H1 (cell line): ENCODE measurements at regions not wholly inside any gene's neighbourhood (a gene's known extent, or its start where the extent isn't known, plus 50 kb on each side); places are given as distances from the start of the nearest gene placed in this dataset.

Experiments
- CTCF ChIA-PET: fragments of 300-600 bp; sonication (Branson Sonifier 250); formaldehyde crosslinking; loops from one replicate; lab custom pipeline; 2021; ENCODE audit not compliant: partially characterized antibody; lab: Charles Lee
- POLR2A ChIA-PET: fragments of 300-600 bp; sonication (Branson Sonifier 250); formaldehyde crosslinking; loops from one replicate; lab custom pipeline; 2021; ENCODE audit warnings: inconsistent platforms; ENCODE audit not compliant: partially characterized antibody; lab: Charles Lee
- DNase-seq, 2 experiments: peaks; one replicate each; pipeline versions ENCODE4 v3.0.0 to v3.0.0-alpha.2; 2010 to 2022; ENCODE audit warnings: low spot score in 2 of 2, low read depth in 1 of 2, mixed read lengths in 1 of 2
- FAIRE-seq: peaks from 2 replicates; lab custom pipeline; 2011; peaks lifted over from hg19 to GRCh38; lab: Jason Lieb, UNC
- H2AFZ ChIP-seq: 2 replicates; pipeline ENCODE4 v1.8.1; 2012; ENCODE audit warnings: low read length, inconsistent platforms
- H2AK5ac ChIP-seq: 2 replicates; pipeline ENCODE4 v1.6.1; 2013; ENCODE audit warnings: low read depth, low read length
- H2BK120ac ChIP-seq: replicated peaks from 2 replicates; pipeline ENCODE3; 2013; ENCODE audit warnings: low read depth, low read length, inconsistent platforms
- H2BK12ac ChIP-seq: 2 replicates; pipeline ENCODE4 v1.6.1; 2013; ENCODE audit warnings: low read depth, low read length
- H2BK15ac ChIP-seq: 2 replicates; pipeline ENCODE4 v1.6.1; 2013; ENCODE audit warnings: low read length
- H2BK20ac ChIP-seq: 2 replicates; pipeline ENCODE4 v1.6.1; 2013; ENCODE audit warnings: low read length
- H2BK5ac ChIP-seq: 2 replicates; pipeline ENCODE4 v1.6.1; 2013; ENCODE audit warnings: low read depth, low read length
- H3K14ac ChIP-seq: 2 replicates; pipeline ENCODE4 v1.6.1; 2013; ENCODE audit warnings: inconsistent platforms; ENCODE audit not compliant: insufficient read length
- H3K18ac ChIP-seq: 2 replicates; pipeline ENCODE4 v1.6.1; 2013; ENCODE audit warnings: low read length; ENCODE audit errors: extremely low read depth
- H3K23ac ChIP-seq: 2 replicates; pipeline ENCODE4 v1.6.1; 2013; ENCODE audit warnings: inconsistent platforms; ENCODE audit not compliant: insufficient read length
- H3K23me2 ChIP-seq: 2 replicates; pipeline ENCODE4 v1.6.1; 2013; ENCODE audit warnings: low read depth, low read length
- H3K27ac ChIP-seq: 2 replicates; pipeline ENCODE4 v1.6.1; 2011; ENCODE audit warnings: low read depth, low read length, inconsistent platforms
- H3K27me3 ChIP-seq, 4 experiments: replicated peaks in 1 of 4; 1 replicate in 1 of 4; 2 replicates in 3 of 4; pipeline versions ENCODE4 v1.6.1 to v1.8.1; 2011 to 2013; ENCODE audit warnings: low read length in 3 of 4, mild to moderate bottlenecking in 3 of 4, inconsistent platforms in 2 of 4, mixed read lengths in 2 of 4, moderate library complexity in 1 of 4; ENCODE audit not compliant: control insufficient read depth in 3 of 4, insufficient read depth in 3 of 4; ENCODE audit errors: extremely low read depth in 1 of 4
- H3K36me3 ChIP-seq, 4 experiments: 2 replicates each; pipeline versions ENCODE4 v1.6.1 to v1.8.1; 2011 to 2013; ENCODE audit warnings: mild to moderate bottlenecking in 4 of 4, low read length in 3 of 4, moderate library complexity in 2 of 4, control low read depth in 1 of 4, inconsistent platforms in 1 of 4; ENCODE audit not compliant: insufficient read depth in 4 of 4, control insufficient read depth in 2 of 4
- H3K4ac ChIP-seq: replicated peaks from 2 replicates; pipeline ENCODE3; 2013; ENCODE audit warnings: low read length, low read depth, mixed read lengths, inconsistent platforms; ENCODE audit not compliant: insufficient read length
- H3K4me1 ChIP-seq, 4 experiments: replicated peaks in 1 of 4; 1 replicate in 1 of 4; 2 replicates in 3 of 4; pipeline versions ENCODE4 v1.6.1 to v1.8.1; 2011 to 2013; ENCODE audit warnings: low read length in 3 of 4, inconsistent platforms in 2 of 4, mixed read lengths in 1 of 4; ENCODE audit not compliant: insufficient read depth in 4 of 4, control insufficient read depth in 3 of 4
- H3K4me2 ChIP-seq, 2 experiments: 2 replicates each; pipeline versions ENCODE4 v1.6.1 to v1.8.1; 2011 to 2013; ENCODE audit warnings: low read depth in 2 of 2, low read length in 2 of 2, control low read depth in 1 of 2, inconsistent platforms in 1 of 2, mild to moderate bottlenecking in 1 of 2; ENCODE audit not compliant: insufficient read depth in 1 of 2
- H3K4me3 ChIP-seq, 4 experiments: fragments of 200-600, 300-600 bp in 1 of 4; sonication (generic), shearing (Covaris generic), sonication (Bioruptor Twin) in 1 of 4; 2 replicates each; pipeline versions ENCODE4 v1.5.1 to v1.8.1; 2011 to 2016; ENCODE audit warnings: low read length in 4 of 4, low read depth in 3 of 4, control low read depth in 2 of 4, inconsistent platforms in 2 of 4, mild to moderate bottlenecking in 2 of 4, mixed read lengths in 1 of 4, moderate library complexity in 1 of 4; ENCODE audit not compliant: insufficient read depth in 2 of 4; ENCODE audit errors: extremely low read depth in 1 of 4
- H3K56ac ChIP-seq: replicated peaks from 2 replicates; pipeline ENCODE3; 2013; ENCODE audit warnings: low read depth, mild to moderate bottlenecking, mixed read lengths, low read length, inconsistent platforms; ENCODE audit not compliant: insufficient read length
- H3K79me1 ChIP-seq: 2 replicates; pipeline ENCODE4 v1.6.1; 2013; ENCODE audit warnings: low read depth, low read length, control low read depth
- H3K79me2 ChIP-seq, 2 experiments: 2 replicates each; pipeline versions ENCODE4 v1.6.1 to v1.8.1; 2012 to 2013; ENCODE audit warnings: low read length in 2 of 2, mild to moderate bottlenecking in 2 of 2, inconsistent platforms in 1 of 2; ENCODE audit not compliant: insufficient read depth in 2 of 2, control insufficient read depth in 1 of 2
- H3K9ac ChIP-seq, 4 experiments: replicated peaks in 1 of 4; 1 replicate in 1 of 4; 2 replicates in 3 of 4; pipeline versions ENCODE4 v1.6.1 to v1.8.1; 2011 to 2013; ENCODE audit warnings: low read depth in 3 of 4, low read length in 3 of 4, control low read depth in 2 of 4, mild to moderate bottlenecking in 2 of 4, moderate library complexity in 2 of 4, inconsistent platforms in 1 of 4; ENCODE audit errors: extremely low read depth in 1 of 4
- H3K9me3 ChIP-seq, 2 experiments: 2 replicates each; pipeline versions ENCODE4 v1.6.1 to v1.8.1; 2012 to 2013; ENCODE audit warnings: mild to moderate bottlenecking in 2 of 2, moderate library complexity in 2 of 2, control low read depth in 1 of 2, inconsistent platforms in 1 of 2, low read depth in 1 of 2, low read length in 1 of 2, mixed read lengths in 1 of 2; ENCODE audit not compliant: insufficient read depth in 2 of 2
- H4K20me1 ChIP-seq, 2 experiments: replicated peaks in 1 of 2; 2 replicates each; pipeline versions ENCODE3 to v1.8.1; 2011 to 2013; ENCODE audit warnings: inconsistent platforms in 2 of 2, low read length in 2 of 2, mild to moderate bottlenecking in 1 of 2; ENCODE audit not compliant: insufficient read depth in 2 of 2, control insufficient read depth in 1 of 2
- H4K5ac ChIP-seq: 2 replicates; pipeline ENCODE4 v1.6.1; 2013; ENCODE audit warnings: low read length, low read depth, mixed read lengths, inconsistent platforms; ENCODE audit not compliant: insufficient read length
- H4K8ac ChIP-seq: 2 replicates; pipeline ENCODE4 v1.8.0; 2013; ENCODE audit warnings: mild to moderate bottlenecking, moderate library complexity, low read length, inconsistent platforms; ENCODE audit not compliant: insufficient read depth; ENCODE audit errors: extremely low read depth
- H4K91ac ChIP-seq: replicated peaks from 2 replicates; pipeline ENCODE3; 2013; ENCODE audit warnings: low read length, mixed read lengths, inconsistent platforms; ENCODE audit not compliant: insufficient read length
- BRCA1 ChIP-seq: IDR thresholded peaks from 2 replicates; pipeline ENCODE4 v1.6.1; 2012; ENCODE audit warnings: low read depth, low read length, improper control_type of control experiment
- CBX8 ChIP-seq: fragments of 300-800, 300-1000 bp; sonication (generic); IDR thresholded peaks from 2 replicates; pipeline ENCODE4 v1.7.1; 2016; ENCODE audit warnings: low read depth, low read length, borderline replicate concordance
- CHD2 ChIP-seq: IDR thresholded peaks from 2 replicates; pipeline ENCODE4 v1.6.1; 2012; ENCODE audit warnings: low read length, improper control_type of control experiment
- EP300 ChIP-seq, 2 experiments: IDR thresholded peaks; 1 replicate in 1 of 2; 2 replicates in 1 of 2; pipeline ENCODE4 v1.6.1; 2011 to 2012; ENCODE audit warnings: low read depth in 2 of 2, low read length in 2 of 2, mild to moderate bottlenecking in 2 of 2, borderline replicate concordance in 1 of 2, inconsistent platforms in 1 of 2, moderate library complexity in 1 of 2
- MAFK ChIP-seq: IDR thresholded peaks from 2 replicates; pipeline ENCODE4 v1.6.1; 2012; ENCODE audit warnings: low read depth, mild to moderate bottlenecking, improper control_type of control experiment, low read length
- NRF1 ChIP-seq: IDR thresholded peaks from 2 replicates; pipeline ENCODE4 v1.6.1; 2011; ENCODE audit warnings: mild to moderate bottlenecking, low read depth, low read length, improper control_type of control experiment
- PHF8 ChIP-seq: fragments of 200-600 bp; sonication (generic); conservative IDR thresholded peaks from 2 replicates; pipeline ENCODE4 v1.7.1; 2012; ENCODE audit warnings: low read depth, mild to moderate bottlenecking, inconsistent platforms, low read length, moderate library complexity
- SAP30 ChIP-seq: fragments of 300-600 bp; sonication (generic); IDR thresholded peaks from 2 replicates; pipeline ENCODE4 v1.7.1; 2012; ENCODE audit warnings: low read length, moderate library complexity, mild to moderate bottlenecking, inconsistent platforms; ENCODE audit not compliant: insufficient read depth, insufficient replicate concordance
- WGBS, 2 experiments: shearing (Covaris generic) in 1 of 2; methylation state at CpG; one replicate each; pipeline versions ENCODE4 v1.1.6 to v1.1.7; 2013 to 2015; ENCODE audit warnings: low lambda C conversion rate in 2 of 2, mixed read lengths in 2 of 2, inconsistent platforms in 1 of 2, low coverage in 1 of 2, missing lambda C conversion rate in 1 of 2; ENCODE audit not compliant: insufficient replicate concordance in 2 of 2, insufficient coverage in 1 of 2, insufficient read length in 1 of 2; ENCODE audit errors: extremely low coverage in 1 of 2, missing lambda C conversion rate in 1 of 2; 5-methylcytosine and 5-hydroxymethylcytosine counted together
- TF ChIP-seq, protein P1 (sequence below): IDR thresholded peaks from 2 replicates; pipeline ENCODE4 v1.6.1; 2012; ENCODE audit warnings: inconsistent platforms

DNA sequence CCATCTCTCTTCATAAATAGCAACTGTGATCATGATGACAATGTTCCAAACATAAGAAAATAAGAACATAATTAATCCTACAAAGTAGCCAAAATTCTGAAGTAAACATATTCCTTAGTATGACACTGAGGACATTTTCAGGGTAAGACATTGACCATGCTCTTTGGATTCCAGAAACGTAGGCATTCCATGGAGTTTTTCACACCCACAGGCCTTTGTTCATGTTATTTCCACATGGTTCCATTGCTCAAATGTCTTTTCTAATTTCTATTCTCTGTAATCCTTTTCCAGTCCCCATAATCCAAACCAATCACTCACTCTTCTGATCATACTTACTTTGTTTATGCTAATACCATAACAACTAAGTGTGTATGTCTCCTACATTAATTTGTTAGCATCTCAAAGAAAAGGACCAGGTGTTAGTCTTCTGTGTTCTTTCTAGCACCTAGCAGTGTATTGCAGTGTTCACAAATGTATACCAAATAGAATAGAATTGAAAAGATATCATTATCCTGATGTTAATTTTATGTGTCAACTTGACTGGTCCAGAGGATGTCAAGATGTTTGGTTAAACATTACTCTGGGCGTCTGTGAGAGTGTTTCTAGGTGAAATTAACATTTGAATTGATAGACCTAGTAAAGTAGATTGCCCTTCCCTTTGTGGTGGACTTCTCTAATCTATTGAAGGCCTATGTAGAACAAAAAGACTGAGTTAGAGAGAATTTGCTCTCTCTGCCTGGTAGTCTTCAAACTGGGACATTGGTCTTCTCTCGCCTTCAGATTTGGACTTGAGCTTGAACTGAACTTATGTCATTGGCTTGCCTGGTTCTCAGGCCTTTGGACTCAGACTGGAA lies 516.6 kb downstream of the PTPRC start:
- Histone ChIP-seq H2BK12ac (no peak overlapping the region), H3K23ac (no peak overlapping the region), H2BK5ac (no peak overlapping the region), H2AFZ (no peak overlapping the region), H2BK120ac (no peak overlapping the region), H3K14ac (no peak overlapping the region), H4K91ac (no peak overlapping the region), H3K27ac (no peak overlapping the region), H3K56ac (no peak overlapping the region), H4K5ac (no peak overlapping the region), H3K9me3 (no peaks in the 10 kb centered on the region), H4K8ac (no peak overlapping the region), H3K27me3 (no peaks in the 10 kb centered on the region), H3K4me2 (no peak overlapping the region), H3K18ac (no peak overlapping the region), H3K4me3 (no peak overlapping the region), H3K4me1 (no peaks in the 10 kb centered on the region; a peak in 2 of 7 replicates), H2BK15ac (no peak overlapping the region), H2AK5ac (no peak overlapping the region), H3K9ac (no peak overlapping the region), H3K23me2 (no peaks in the 10 kb centered on the region), H4K20me1 (no peaks in the 10 kb centered on the region), H3K79me2 (no peaks in the 10 kb centered on the region), H2BK20ac (no peak overlapping the region), H3K36me3 (no peaks in the 10 kb centered on the region), H3K79me1 (no peaks in the 10 kb centered on the region), H3K4ac (no peak overlapping the region)
- 78% methylated on average over 3 of the region's 3 CpGs; no CpG with 5 or more reads in 1 of the 2 experiments for WGBS, 2 experiments
- POLR2A ChIA-PET, result no interaction called here
- FAIRE-seq (no peak), DNase-seq (no peak)
- CTCF ChIA-PET, result no interaction called here
- TF ChIP-seq, protein P1, sequence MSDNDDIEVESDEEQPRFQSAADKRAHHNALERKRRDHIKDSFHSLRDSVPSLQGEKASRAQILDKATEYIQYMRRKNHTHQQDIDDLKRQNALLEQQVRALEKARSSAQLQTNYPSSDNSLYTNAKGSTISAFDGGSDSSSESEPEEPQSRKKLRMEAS, result no peak
- TF ChIP-seq EP300 (IDR thresholded peaks at IDR 0.05; ENCODE audit: borderline replicate concordance in 1 of 2, low read depth in 2 of 2, low read length in 2 of 2) (no peak), CHD2 (no peak), CBX8 (no peak), PHF8 (no peak), MAFK (no peak), NRF1 (no peak), BRCA1 (no peak), SAP30 (no peak)
